Stimulated activated memory B cell treated with anti-CD40 and anti-IgM and Interleukin-4, amounts not matched to agents 10 μg/mL and 1 μg/mL and 100 μg/mL, for 72 hours (primary cell): ENCODE measurements at regions not wholly inside any gene's neighbourhood (a gene's known extent, or its start where the extent isn't known, plus 50 kb on each side); places are given as distances from the start of the nearest gene placed in this dataset.

ENCODE experiments used
- ATAC-seq: fragments of 150-1000 bp; cut with Tn5 transposase; 2 replicates; pipeline ENCODE4 v1.10.0; 2021
- H3K27ac Mint-ChIP-seq: one replicate; pipeline ENCODE4 v1.8.0; 2022; ENCODE audit warnings: mild to moderate bottlenecking, mixed read lengths
- H3K27me3 Mint-ChIP-seq: one replicate; pipeline ENCODE4 v1.8.0; 2022; ENCODE audit warnings: mixed read lengths
- H3K36me3 Mint-ChIP-seq: one replicate; pipeline ENCODE4 v1.8.0; 2022; ENCODE audit warnings: mixed read lengths
- H3K4me1 Mint-ChIP-seq: one replicate; pipeline ENCODE4 v1.8.0; 2022; ENCODE audit warnings: mixed read lengths
- H3K4me3 Mint-ChIP-seq: one replicate; pipeline ENCODE4 v1.8.0; 2022; ENCODE audit warnings: mild to moderate bottlenecking, moderate library complexity, mixed read lengths
- H3K9me3 Mint-ChIP-seq: one replicate; pipeline ENCODE4 v1.8.0; 2022; ENCODE audit warnings: mixed read lengths

DNA sequence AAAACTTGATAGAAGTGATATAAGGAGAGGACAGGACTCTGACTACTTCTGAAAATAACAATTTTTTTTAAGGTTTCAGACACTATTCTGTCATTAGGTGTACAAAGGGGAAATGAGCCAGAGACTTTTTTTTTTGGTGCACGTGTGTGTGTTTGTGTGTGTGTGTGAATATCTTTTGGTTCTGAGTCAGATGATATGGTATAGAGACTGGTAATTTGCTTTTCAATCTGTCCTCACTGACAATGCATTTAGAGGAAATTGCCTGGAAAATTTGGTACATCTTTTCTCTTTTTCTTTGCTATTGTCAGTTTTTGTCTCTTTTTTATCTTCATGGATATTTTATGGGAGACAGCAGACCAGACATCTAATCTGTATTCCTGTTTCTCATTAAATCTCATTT is 59.3 kb downstream of the DDIT4L start:
- Mint-ChIP-seq H3K4me3 (no peak overlapping the region), H3K36me3 (no peaks in the 10 kb centered on the region), H3K4me1 (no peaks in the 10 kb centered on the region), H3K27ac (no peak overlapping the region), H3K9me3 (no peaks in the 10 kb centered on the region), H3K27me3 (no peaks in the 10 kb centered on the region)
- ATAC-seq = no peak

DNA sequence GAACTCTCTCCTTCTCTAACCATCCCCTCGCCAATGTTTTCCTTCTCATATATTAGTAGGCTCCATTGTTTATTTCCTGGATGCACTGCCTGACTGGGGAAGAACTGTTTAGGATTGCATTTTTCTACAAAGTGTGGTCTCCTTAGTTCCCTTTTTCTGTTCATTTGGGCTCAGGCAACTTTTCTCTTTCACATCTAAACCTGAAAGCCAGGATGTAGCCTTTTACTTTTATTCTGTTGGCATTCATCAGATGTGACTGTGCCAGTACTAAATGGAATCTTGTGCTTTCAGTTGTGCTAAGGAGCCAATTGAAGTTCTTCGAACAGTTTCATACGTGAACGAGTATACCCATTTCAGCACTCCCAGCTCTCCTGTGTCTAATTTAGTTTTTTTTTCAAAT is 59.8 kb downstream of the DDIT4L start:
- no peak overlapping the region for H3K4me3 Mint-ChIP-seq
- ATAC-seq = no peak
- no peaks in the 10 kb centered on the region for H3K27me3 Mint-ChIP-seq
- no peaks in the 10 kb centered on the region for H3K4me1 Mint-ChIP-seq
- H3K36me3 Mint-ChIP-seq = no peaks in the 10 kb centered on the region
- peaks cover under 1% of the 10 kb centered on the region for H3K9me3 Mint-ChIP-seq
- H3K27ac Mint-ChIP-seq = no peak overlapping the region

DNA sequence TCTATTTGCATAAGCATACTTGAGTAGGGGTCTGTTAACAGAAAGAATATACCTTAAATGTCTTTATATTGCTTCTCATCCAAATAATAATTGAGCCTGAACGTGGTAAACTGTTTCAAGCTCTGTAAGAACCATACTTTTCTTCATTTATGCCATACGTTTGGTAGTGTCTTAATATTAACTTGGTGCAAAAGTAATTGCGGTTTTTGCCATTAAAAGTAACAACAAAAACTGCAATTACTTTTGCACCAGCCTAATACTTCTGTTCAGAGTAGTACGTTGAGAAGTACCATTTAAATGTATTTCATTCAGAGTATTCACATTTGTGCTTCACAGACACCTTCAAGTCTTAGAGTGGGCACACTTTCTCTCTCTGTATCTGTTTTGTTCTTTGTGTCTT is 60.5 kb downstream of the DDIT4L start:
- H3K27me3 Mint-ChIP-seq = no peaks in the 10 kb centered on the region
- peaks cover 5% of the 10 kb centered on the region for H3K9me3 Mint-ChIP-seq
- no peak overlapping the region for H3K4me3 Mint-ChIP-seq
- H3K4me1 Mint-ChIP-seq = no peaks in the 10 kb centered on the region
- H3K36me3 Mint-ChIP-seq = peaks cover 2% of the 10 kb centered on the region
- no peak for ATAC-seq
- H3K27ac Mint-ChIP-seq = no peak overlapping the region

DNA sequence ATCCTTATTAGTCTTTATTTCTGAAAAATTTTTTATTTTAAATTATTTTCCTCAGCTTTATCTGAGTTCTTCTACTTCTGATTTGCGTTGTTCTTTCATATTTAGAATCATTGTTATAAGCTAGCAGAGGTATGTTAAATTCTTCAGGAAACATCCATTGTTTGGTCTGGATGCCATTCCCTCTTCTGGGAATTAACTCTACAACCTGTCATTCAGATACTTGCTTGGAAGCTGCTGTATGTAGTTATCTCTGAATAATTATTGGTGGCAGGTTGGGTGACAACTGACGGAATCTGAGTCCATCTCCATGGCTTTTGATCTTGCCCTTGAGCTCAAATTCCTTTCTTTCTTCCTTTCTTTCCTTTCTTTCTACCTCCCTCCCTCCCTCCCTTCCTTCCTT is 61.9 kb downstream of the DDIT4L start:
- no peak overlapping the region for H3K27ac Mint-ChIP-seq
- no peak for ATAC-seq
- H3K36me3 Mint-ChIP-seq = peaks cover 6% of the 10 kb centered on the region
- no peaks in the 10 kb centered on the region for H3K4me1 Mint-ChIP-seq
- H3K9me3 Mint-ChIP-seq = peaks cover 8% of the 10 kb centered on the region
- H3K4me3 Mint-ChIP-seq = no peak overlapping the region
- no peaks in the 10 kb centered on the region for H3K27me3 Mint-ChIP-seq

DNA sequence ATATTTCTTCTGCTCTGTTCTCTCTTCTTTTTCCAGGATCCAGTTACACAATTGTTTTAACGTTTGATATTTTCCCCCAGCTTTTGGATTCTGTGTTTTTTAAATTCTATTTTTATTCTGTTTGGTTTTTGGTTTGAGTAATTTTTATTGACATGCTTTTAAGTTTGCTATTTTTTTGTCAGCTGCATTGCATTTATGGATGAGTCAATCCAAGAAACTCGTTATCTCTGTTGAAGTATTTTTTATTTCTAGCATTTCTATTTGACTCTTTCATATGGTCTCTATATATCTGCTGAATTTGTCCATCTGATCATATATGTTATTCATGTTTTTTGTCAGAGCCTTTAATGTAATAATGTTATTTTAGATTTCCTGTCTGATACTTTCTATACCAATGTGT is 65.6 kb downstream of the DDIT4L start:
- no peaks in the 10 kb centered on the region for H3K27me3 Mint-ChIP-seq
- H3K36me3 Mint-ChIP-seq = peaks cover 6% of the 10 kb centered on the region

DNA sequence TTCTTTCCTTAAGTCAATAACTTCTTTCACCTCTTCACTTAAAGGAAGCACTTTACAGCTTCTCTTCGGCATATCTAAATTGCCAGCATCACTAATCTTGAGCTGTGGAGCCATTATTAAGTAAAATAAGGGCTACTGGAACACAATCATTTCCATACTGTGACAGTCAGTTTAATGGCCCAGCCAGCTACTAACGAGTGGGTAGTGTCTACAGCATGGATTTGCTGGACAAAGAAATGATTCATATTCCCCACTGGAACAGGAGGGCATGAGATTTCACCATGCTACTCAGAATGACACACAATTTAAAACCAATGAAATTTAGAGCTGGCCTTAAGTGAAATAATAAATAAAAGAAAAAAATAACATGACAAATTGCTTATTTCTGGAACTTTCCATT is 72.1 kb downstream of the DDIT4L start:
- H3K27ac Mint-ChIP-seq = no peak overlapping the region
- peaks cover 6% of the 10 kb centered on the region for H3K9me3 Mint-ChIP-seq
- no peaks in the 10 kb centered on the region for H3K36me3 Mint-ChIP-seq
- no peak for ATAC-seq
- H3K4me3 Mint-ChIP-seq = no peak overlapping the region
- no peaks in the 10 kb centered on the region for H3K27me3 Mint-ChIP-seq
- H3K4me1 Mint-ChIP-seq = no peaks in the 10 kb centered on the region

More for the DNA sequence above, 65.6 kb downstream of the DDIT4L start:
- ATAC-seq = no peak
- H3K9me3 Mint-ChIP-seq = peaks cover 14% of the 10 kb centered on the region
- no peak overlapping the region for H3K4me3 Mint-ChIP-seq
- no peaks in the 10 kb centered on the region for H3K4me1 Mint-ChIP-seq
- H3K27ac Mint-ChIP-seq = no peak overlapping the region

DNA sequence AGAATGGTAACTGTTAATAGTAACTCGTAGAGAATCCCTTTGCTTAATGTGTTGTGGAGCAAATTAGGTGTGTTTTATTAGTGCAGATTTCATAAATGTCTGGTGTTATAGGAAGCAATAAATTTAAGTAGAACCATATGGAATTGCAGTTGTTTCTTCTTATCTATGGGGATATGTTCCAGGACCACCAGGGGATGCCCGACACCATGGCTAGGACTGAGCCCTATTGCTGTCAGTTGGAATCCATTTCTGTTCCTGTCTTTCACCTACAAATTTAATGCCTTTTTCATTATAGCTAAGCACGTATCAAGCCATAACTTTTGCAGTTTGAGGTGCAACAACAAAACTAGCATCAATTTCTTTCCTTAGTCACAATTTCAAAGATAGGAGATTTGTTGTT is 72.5 kb downstream of the DDIT4L start:
- no peak for ATAC-seq
- no peaks in the 10 kb centered on the region for H3K27me3 Mint-ChIP-seq
- H3K9me3 Mint-ChIP-seq = peaks cover 6% of the 10 kb centered on the region
- H3K4me1 Mint-ChIP-seq = no peaks in the 10 kb centered on the region
- no peak overlapping the region for H3K27ac Mint-ChIP-seq
- no peaks in the 10 kb centered on the region for H3K36me3 Mint-ChIP-seq
- no peak overlapping the region for H3K4me3 Mint-ChIP-seq

DNA sequence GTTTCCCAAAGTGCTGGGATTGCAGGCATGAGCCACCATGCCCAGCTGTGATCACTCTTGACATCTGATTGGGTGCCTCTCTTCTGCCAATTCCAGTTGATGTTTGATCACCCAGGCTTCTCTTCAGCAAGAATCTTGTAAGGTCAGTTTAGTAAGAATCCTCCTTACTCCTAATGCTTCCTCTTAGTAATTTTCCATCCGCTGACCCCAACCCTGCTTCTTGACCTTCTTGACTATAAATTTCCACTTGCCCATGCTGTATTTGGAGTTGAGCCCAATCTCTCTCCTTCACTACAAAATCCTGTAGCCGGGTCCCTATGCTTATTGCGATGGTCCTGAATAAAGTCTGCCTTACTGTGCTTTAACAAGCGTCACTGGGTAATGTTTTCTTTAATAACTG is 75.4 kb downstream of the DDIT4L start:
- H3K27me3 Mint-ChIP-seq = peaks cover 7% of the 10 kb centered on the region
- no peaks in the 10 kb centered on the region for H3K36me3 Mint-ChIP-seq
- H3K9me3 Mint-ChIP-seq = peaks cover under 1% of the 10 kb centered on the region
- ATAC-seq = no peak
- no peak overlapping the region for H3K4me3 Mint-ChIP-seq
- H3K4me1 Mint-ChIP-seq = peaks cover 6% of the 10 kb centered on the region
- H3K27ac Mint-ChIP-seq = no peak overlapping the region

DNA sequence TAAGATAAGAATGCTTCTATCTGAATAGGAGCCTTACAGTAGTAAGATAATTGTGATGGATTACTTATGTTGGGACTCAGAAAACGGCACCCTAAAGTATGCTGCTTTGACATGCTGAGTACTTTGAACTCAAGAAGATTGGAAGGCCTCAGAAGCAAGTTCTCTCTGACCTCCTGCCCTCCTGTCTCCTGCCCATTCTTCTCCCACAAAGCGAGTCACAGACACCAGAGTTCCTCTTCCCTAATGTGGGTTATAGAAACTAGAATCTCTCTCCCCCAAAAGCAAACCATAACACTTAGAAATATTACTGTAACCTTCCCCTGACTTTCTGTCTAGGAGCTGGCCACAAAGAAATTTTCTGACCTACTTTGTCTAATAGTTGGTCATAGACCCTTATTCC is 76.5 kb downstream of the DDIT4L start:
- H3K27me3 Mint-ChIP-seq = peaks cover 16% of the 10 kb centered on the region
- ATAC-seq = no peak
- no peaks in the 10 kb centered on the region for H3K9me3 Mint-ChIP-seq
- H3K36me3 Mint-ChIP-seq = no peaks in the 10 kb centered on the region
- H3K27ac Mint-ChIP-seq = no peak overlapping the region
- H3K4me1 Mint-ChIP-seq = peaks cover 7% of the 10 kb centered on the region
- no peak overlapping the region for H3K4me3 Mint-ChIP-seq

DNA sequence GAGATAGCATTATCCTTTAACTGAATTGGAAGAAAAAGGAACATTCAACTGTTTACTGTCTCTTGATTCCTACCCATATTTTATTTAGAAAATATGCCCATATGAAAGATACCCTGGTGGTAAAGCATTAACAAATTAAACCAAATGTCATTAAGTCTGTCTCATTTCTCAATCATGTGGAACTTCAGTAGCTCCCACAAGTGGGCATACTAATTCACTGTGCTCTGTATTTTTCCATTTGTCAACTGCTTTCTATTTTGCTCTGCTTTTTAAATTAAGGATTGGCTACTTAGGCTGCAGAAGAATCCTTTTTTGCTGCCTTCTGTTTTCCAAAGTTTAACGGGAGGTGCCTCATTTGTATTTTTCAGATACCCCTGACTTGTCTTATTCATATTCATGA is 77.2 kb downstream of the DDIT4L start:
- Mint-ChIP-seq H3K9me3 (no peaks in the 10 kb centered on the region), H3K27me3 (peaks cover 16% of the 10 kb centered on the region), H3K4me3 (no peak overlapping the region), H3K4me1 (peaks cover 7% of the 10 kb centered on the region), H3K36me3 (no peaks in the 10 kb centered on the region), H3K27ac (no peak overlapping the region)
- ATAC-seq = no peak

DNA sequence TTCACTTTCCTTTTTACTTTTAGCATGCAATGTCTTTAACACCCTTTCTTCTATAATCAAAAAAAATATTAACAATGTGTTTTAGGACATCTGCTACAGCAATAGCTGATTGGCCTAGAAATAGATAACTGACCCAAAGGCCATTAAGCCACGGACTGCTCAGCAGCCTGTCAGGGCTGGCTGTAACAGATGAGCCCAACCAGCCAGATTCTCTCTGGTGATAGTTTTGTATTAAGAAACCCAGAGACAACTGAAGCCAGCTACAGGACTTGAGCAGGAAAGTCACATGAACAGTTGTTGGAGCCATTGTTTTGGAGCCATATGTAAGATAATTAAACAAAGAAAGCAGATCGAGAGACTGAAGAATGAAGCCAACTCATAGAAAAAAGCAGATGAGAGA is 80.3 kb downstream of the DDIT4L start:
- Mint-ChIP-seq H3K9me3 (no peaks in the 10 kb centered on the region), H3K27me3 (peaks cover 16% of the 10 kb centered on the region), H3K36me3 (no peaks in the 10 kb centered on the region), H3K4me3 (no peak overlapping the region), H3K27ac (no peak overlapping the region), H3K4me1 (peaks cover 21% of the 10 kb centered on the region)
- no peak for ATAC-seq

DNA sequence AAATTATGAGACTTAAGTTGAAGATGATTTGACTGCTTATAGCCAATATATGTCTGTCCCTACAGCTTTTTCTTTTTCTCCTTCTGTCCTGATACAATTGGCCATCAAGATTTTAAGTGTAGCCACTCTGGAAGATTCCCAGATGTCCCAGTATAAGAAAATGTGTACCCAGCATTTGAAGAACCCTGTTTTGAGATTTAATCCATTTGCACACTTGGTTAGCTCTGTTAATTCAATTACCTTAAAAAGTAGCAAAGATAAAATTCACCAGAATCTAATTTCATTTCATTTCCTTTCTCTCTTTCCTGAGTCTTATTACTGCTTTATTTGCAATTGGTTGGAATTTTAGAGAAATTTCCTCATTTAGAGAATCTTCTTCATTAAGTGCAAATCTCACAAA is 81.4 kb downstream of the DDIT4L start:
- H3K27ac Mint-ChIP-seq = no peak overlapping the region
- peaks cover 21% of the 10 kb centered on the region for H3K4me1 Mint-ChIP-seq
- no peak overlapping the region for H3K4me3 Mint-ChIP-seq
- H3K9me3 Mint-ChIP-seq = no peaks in the 10 kb centered on the region
- no peak for ATAC-seq
- peaks cover 16% of the 10 kb centered on the region for H3K27me3 Mint-ChIP-seq
- no peaks in the 10 kb centered on the region for H3K36me3 Mint-ChIP-seq

DNA sequence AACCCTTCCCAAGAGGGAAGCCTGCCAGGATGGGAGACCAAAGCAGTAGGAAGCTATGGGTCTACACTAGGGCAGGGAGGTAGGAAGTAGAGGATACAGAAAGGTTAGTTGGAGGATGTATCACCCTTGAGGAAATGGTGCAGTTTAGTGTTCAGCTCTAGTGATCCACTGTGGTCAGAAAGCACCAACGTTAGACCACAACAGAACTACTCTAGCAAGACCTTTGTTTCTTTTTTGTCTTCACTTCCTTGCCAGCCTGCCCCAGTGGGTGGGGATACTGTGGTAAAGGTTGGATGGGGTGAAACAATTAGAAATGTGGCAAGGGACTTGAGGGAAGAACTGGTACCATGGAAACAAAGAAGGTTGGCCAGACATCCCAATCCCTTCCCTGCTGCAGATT is 83.3 kb downstream of the DDIT4L start:
- H3K36me3 Mint-ChIP-seq = no peaks in the 10 kb centered on the region
- no peak overlapping the region for H3K27ac Mint-ChIP-seq
- ATAC-seq = peak; percentile 100
- H3K9me3 Mint-ChIP-seq = no peaks in the 10 kb centered on the region
- peaks cover 16% of the 10 kb centered on the region for H3K27me3 Mint-ChIP-seq
- no peak overlapping the region for H3K4me3 Mint-ChIP-seq
- H3K4me1 Mint-ChIP-seq = peaks cover 21% of the 10 kb centered on the region

DNA sequence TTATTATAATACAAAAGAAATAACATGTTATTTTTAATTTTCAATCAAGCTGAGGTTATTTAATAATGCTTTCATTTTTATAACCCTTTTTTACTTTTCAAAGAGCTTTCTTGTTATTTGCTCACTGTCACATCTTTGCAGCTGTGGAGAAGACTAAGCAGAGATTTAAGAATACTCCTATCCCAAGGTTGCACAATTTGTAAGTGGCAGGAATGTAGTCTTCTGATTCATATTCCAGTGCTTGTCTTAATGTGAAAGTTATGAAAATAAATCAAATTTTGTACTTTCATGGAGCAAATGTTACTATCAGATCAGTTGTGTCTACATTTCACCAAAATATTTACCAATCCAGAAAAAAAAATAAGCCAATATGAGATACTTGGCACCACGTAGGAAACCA is 86.6 kb downstream of the DDIT4L start:
- ATAC-seq = no peak
- Mint-ChIP-seq H3K36me3 (no peaks in the 10 kb centered on the region), H3K4me1 (peaks cover 35% of the 10 kb centered on the region), H3K27me3 (no peaks in the 10 kb centered on the region), H3K27ac (no peak overlapping the region), H3K9me3 (no peaks in the 10 kb centered on the region), H3K4me3 (no peak overlapping the region)

DNA sequence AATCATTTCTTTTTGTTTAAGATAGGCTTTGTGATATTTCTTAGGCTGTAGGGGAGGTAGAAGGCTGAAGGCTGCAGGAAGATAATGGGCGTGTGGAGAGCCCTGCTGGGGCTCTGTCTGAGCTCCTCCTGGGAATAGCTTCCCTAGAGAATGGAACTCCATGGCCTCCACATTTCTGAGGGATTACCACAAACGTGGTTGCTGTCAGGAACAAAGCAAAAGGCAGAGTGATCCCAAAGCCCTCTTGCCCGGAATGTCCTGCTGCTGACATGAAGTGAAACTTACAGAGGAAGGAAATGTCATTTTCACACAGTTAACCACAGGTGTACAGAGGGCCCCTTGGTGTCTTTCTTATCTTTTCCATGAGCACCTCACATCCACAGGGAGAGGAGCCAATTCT is 89.3 kb downstream of the DDIT4L start:
- H3K36me3 Mint-ChIP-seq = no peaks in the 10 kb centered on the region
- H3K27me3 Mint-ChIP-seq = no peaks in the 10 kb centered on the region
- no peaks in the 10 kb centered on the region for H3K9me3 Mint-ChIP-seq
- peaks cover 30% of the 10 kb centered on the region for H3K4me1 Mint-ChIP-seq
- no peak for ATAC-seq
- H3K27ac Mint-ChIP-seq = no peak overlapping the region
- no peak overlapping the region for H3K4me3 Mint-ChIP-seq

DNA sequence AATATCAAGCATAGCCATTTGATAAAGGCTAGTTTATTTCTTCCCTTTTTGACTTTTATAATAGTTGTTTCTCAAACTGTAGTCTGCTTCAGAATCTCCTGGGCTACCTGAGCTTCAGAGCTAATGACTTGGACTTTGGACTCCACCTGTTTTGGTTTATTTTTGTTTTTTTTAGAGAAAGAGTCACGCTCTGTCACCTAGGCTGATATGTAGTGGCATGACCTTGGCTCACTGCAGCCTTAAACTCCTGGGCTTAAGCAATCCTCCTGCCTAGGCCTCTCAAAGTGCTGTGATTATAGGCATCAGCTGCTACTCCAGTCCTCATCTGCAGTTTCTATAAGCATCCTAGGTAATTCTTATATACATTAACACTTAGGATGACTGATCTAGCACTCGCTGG is 90.5 kb downstream of the DDIT4L start:
- H3K4me1 Mint-ChIP-seq = peaks cover 43% of the 10 kb centered on the region

DNA sequence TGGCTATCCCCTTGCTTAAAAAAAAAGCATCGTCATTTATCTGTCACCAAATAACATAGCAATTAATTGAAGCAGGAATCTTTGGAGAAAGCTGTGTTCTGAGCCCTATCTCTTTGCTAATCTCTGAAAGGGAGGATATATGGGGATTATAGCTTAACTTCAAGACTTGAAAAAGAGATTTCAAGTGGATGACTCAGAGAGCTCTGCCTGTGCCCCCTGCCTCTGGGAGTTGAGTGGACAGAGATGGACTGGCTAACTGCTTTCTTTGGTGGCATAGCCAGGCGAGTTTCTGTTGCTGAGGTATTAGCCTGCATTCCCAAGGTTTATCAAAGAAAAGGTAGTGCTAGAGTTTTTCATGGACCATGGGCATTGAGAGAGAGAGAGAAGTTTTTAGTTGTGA is 91.6 kb downstream of the DDIT4L start:
- H3K27ac Mint-ChIP-seq = no peak overlapping the region
- no peaks in the 10 kb centered on the region for H3K27me3 Mint-ChIP-seq
- H3K36me3 Mint-ChIP-seq = no peaks in the 10 kb centered on the region
- H3K9me3 Mint-ChIP-seq = no peaks in the 10 kb centered on the region
- no peak overlapping the region for H3K4me3 Mint-ChIP-seq
- ATAC-seq = no peak
- peaks cover 46% of the 10 kb centered on the region for H3K4me1 Mint-ChIP-seq

More for the DNA sequence above, 90.5 kb downstream of the DDIT4L start:
- Mint-ChIP-seq H3K4me3 (no peak overlapping the region), H3K9me3 (no peaks in the 10 kb centered on the region), H3K27me3 (no peaks in the 10 kb centered on the region), H3K27ac (peak overlapping the region; percentile 43), H3K36me3 (no peaks in the 10 kb centered on the region)
- ATAC-seq = no peak
